HS-5 (cell line): ENCODE measurements at regions not wholly inside any gene's neighbourhood (a gene's known extent, or its start where the extent isn't known, plus 50 kb on each side); places are given as distances from the start of the nearest gene placed in this dataset.

Source experiments
- DNase-seq: peaks from one replicate; pipeline ENCODE4 v3.0.0-alpha.2; 2012; ENCODE audit warnings: low read depth

DNA sequence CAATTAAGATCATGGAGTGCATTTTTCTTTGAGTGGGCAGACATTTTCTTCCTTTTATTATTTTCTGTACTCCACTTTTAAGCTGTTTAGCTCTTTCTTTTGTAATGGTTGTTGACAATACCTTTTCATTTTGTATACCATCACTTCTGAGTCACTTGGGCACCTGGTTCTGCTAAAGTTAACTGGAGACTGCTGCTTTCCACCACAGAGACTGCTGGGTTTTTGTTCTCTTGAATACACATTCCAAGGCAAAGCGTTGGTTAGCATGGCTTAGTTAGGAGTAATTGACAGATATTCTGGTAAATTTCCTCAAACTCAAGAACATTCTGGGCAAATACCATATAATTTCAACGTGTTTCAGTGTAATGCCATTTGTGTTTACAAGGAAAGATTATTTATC, 541.9 kb upstream of the CELF2 start:
- DNase-seq = no peak

DNA sequence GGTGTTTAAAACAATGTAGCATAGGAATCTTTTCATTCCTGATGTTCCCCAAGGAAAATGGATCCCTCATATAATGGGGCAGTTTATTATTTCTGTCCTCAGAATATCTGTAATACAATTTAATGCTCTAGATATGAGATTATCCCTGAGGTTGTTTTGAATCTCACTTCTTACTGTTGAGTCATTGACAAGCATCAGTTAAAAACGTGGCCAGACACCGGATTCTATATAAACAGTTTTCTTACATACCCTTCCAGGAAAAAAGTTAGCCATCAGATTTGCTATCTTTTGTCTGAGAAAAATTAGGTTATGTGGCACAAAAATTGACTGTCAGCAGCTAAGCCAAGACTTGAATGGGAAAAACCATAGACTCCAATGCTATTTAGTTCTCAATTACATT, 539.8 kb upstream of the CELF2 start:
- no peak for DNase-seq

DNA sequence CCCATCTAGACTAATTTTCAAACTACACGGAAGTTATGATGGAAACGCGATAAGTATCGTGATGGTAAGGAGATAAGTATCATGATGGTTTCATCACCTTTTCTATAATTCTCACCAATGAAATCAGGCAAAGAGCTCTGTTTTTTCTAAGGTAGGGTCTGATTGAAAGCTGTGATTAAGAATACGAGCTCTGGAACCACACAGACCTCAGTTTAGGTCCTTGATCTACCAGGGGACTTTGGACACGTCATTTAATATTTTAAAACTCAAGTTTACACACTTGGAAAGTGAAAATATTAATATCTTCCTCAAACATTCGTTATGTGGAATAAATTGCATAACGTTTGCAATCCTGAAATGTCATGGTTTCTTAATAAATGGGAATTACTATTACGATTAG, 538.2 kb upstream of the CELF2 start:
- no peak for DNase-seq

DNA sequence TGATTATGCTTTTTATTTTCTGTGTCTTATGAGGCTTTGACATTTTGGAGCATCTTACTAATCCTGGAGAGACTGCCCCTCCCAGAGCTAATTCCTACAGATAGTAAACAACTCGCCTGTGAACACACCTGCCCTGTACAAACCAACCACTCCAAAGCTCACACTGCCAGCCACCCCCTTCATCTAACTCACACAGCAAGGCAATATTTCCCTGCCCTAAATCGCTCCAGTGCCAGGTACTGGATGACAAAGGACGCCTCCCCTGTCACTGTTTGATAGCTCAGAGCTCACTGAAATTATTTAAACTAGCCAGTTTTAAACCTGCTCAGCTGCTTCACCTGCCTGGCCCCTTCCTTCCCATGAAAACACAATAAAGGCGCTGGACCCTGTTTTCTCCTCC, 535.1 kb upstream of the CELF2 start:
- no peak for DNase-seq

DNA sequence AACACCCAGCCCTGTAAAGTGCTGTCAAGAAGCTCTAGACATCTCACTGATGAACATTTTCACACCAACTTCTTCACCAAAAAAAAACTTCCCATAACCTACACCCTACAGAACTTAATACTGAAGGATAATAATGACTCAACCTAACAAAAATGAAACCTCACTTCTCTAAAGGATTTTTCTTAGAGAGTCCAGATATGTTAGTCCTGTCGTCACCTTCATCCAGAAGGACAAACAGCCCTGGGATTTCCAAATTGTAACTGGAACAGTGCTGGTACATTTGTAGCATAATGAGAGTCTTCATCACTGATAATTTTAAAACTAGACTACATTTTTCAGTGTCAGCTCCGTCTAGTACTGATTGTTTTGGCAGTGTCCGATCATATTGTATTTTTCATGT, 528.6 kb upstream of the CELF2 start:
- no peak for DNase-seq

DNA sequence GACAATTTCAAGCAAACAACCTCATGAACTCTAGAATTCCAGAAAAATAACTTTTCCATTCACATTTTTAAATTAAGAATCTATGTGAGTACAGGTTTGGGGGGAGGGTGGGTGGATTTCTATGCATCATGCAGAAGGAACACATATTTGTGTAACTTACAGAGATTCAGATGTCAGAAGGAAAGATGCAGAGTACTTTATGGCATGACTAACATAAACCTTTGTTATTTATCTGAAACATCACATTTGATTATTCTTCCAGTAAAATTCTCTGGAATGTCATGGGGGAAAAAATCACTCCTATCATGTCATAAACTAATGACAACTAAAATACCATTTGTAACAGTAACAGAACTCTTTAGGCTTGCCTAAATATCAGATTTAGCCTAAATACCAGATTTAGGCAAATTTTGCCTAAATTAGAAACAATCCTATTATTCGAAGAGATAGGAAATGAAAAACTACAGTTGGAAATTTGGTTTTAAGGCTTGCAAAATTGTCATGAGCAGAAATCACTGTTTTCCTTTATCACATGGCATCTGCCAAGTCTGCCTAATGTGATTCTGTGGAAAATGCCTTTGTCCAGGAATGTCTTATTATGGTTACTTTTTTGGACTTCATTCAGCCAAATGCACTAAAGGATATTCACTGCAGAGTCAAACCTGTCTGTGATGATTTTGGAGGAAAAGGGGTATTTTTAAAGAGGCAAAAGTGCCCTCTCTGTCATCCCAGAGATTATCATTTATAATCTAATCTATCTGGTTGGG, 527.7 kb upstream of the CELF2 start:
- no peak for DNase-seq

DNA sequence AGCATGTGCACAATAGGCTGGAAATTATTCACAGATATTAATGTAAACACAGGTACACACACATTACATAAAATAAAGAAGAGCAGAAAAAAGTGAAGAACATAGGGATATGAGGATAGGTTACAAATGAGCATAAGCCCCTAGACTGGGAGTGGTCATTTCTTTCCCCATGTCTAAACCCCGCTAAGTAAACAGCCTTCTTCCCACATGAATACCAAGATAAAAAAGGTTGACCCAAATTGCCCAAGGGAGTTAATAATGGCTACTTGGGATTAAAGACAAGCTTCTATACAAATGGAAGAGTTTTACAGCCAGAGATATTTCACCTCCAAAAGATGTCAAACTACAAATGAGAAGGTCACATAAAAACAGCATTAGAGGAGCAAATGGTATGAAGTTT, 527.1 kb upstream of the CELF2 start:
- no peak for DNase-seq

DNA sequence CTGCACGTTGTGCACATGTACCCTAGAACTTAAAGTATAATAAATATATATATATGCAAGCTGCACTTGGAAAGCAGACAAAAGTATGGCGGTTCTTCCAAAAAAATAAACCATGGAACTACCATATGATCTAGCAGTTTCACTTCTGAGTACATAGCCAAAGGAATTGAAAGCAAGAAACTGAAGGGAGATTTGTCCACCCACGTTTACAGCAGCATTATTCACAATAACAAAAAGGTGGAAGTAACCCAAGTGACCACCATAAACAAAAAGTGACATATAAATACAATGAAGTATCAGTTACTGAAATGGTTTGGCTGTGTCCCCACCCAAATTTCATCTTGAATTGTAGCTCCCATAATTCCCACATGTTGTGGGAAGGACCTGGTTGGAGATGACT, 525.3 kb upstream of the CELF2 start:
- DNase-seq = no peak

DNA sequence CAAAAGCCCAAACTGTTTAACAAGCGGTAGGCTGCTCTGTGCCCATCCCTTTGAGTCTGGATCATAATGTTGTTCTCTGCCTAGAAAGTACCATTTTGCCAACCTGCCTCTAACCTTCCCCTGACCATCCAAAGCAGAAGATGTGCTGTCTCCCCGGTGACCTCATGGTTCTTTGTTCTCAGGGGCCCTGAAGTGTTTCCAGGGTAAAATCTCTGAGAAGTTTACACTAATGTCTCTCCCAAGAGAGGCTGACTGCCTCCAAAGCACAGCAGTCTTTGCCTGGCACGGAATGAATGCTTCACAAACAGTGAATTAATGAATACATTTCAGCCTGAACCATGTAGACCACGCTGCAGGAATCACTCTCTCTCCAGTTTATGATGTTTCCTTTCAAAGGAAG, 523.8 kb upstream of the CELF2 start:
- DNase-seq = no peak

DNA sequence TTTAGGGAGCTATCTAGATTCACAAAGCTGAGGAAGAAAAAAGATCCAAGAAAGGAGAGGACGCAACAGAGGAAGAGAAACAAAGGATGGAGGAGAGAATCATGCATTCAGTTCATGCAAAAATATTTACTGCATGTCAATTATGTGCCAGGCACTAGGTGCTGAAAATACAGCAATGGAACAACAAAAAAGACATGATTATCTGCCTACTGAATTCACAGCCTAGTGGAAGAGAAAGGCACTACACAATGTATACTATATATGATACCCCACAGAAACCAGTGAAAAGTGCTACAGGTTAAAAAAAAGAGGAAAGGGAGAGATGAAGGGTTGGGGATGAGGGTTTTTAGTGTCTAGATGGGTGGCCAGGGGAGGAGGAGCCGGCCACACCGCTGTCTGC, 520.4 kb upstream of the CELF2 start:
- DNase-seq = no peak

DNA sequence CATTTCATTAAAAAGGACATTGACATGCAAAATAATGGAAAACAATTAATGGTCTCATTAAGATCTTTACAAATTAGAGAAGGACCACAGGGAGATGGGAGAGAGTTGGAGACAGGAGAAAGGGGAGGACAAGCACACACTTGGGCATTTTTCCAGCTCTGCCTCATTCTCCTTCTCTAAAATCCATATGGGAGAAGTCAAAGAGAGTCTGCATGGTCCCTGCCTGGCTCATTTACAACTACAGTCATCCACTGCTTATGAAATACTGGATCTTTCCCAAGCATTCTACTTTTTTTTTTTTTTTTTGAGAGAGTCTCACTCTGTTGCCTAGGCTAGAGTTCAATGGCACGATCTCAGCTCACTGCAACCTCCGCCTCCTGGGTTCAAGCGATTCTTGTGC, 518.9 kb upstream of the CELF2 start:
- DNase-seq = no peak

DNA sequence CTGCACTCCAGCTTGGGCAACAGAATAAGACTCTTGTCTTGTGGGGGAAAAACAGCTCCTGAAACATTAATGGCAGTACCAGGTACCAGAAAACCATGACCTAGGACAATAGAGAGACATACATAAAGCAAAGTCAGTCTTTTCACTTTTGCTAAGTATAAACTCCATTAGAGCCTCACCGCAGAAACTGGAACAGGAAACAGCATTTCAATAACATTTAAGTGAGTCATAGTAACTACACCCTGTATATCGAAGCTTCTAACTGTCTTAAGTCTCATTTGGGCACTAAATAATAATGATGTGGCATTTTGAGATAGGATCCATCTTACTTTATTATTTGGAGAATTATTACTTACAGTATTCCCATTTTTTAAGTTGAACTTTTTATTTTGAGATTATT, 517.8 kb upstream of the CELF2 start:
- no peak for DNase-seq

DNA sequence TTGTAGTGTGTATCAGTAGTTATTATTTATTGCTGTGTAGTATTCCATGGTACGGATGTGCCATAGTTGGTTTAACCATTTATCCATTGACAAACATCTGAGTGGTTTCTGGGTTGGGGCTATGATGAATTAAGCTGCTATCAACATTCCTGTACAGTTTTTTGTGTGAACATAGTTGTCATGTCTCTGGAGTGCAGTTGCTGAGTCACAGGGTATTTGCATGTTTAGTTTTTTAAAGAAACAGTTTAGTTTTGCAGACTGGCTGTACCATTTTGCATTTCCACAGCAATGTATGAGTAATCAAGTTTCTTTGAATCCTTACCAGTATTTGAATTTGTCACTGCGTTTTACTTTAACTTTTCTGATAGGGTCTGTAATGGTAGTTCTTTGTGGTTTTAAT, 516.7 kb upstream of the CELF2 start:
- DNase-seq = no peak

DNA sequence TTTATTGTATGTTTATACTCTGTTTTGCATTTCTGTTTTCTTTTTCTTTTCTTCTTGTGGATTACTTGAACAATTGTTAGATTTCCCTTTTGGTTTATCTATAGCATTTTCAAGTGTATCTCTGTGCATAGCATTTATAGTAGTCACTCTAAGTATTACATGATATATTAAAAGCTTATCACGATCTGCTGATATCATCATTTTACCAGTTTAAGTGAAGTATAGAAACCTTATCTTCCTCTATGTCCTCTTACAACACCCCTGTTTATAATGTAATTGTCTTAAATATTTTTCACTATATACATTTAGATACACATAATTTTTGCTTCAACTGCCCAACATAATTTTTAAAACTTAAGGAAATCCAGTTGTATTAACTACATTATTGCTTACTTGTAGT, 513.9 kb upstream of the CELF2 start:
- no peak for DNase-seq

DNA sequence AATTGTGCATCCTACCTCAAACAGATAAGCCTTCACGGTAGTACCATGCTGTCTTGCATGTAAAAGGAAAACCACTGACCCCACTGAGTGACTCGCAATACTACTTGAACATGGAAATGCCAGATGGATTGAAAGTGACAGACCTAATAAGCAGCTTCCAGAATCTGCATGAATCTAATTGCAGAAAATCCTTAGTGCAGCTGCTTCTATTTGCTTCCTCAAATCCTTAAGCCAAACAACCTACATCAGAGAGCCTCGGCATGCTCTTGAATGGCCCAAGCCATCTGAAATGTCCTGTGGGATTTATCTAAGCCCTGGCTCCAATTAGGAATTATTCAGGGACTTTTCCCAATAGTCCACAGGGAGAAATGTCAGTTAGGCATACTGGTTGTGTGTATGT, 509.5 kb upstream of the CELF2 start:
- DNase-seq = no peak

DNA sequence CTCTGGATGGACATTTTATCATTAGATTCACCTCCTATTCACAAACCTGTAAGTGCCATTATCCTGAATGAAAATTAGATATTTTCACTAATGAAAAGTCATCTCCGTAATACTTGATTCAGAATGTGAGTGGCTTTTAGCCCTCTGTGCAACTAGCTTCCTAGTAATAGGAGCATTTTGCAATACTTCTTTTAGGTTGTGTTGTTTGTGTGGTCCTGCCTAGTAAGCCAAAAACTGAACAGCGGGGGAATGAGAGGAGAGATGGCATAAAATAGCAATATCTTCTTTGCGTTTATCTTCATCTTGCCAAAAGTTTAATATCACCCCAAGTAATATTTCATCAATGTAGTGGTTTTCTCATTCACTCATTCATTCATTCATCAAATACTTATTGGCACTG, 507.5 kb upstream of the CELF2 start:
- no peak for DNase-seq

DNA sequence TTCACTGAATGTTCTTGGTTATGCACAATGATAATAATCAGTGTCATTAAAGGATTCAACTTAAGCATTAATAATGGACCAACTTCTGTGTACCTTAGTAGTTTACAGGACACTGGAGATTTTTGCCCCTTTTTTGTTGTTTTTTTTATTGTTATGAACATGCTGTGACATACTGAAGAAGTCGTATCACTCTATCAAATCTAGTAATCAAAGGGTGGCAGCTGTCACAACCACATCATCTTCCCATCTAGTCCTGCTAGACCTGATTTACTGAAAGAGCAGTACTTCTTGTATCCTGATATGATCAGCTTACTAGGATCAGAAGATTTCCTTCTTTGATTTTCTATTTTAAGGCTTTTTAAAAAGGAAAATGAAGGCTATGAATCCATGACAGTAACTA, 504.6 kb upstream of the CELF2 start:
- DNase-seq = no peak

DNA sequence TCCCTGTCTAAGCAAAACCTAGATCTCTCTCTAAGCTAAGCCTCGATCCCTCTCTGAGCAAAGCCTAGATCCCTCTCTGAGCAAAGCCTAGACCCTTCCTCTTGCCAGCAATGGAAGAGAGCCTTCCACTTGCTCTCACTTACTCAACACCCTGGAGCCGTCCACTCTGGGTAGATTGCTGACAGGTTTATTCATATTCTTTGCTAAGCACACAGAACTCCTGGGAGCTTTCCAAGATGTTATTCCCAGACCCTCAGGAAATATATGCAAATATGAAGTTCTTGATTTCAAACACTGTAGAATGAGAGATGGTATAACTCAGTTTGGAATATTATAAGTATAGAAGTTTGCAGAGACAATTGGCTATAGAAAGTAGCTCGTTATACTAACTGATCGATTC, 503.8 kb upstream of the CELF2 start:
- no peak for DNase-seq

DNA sequence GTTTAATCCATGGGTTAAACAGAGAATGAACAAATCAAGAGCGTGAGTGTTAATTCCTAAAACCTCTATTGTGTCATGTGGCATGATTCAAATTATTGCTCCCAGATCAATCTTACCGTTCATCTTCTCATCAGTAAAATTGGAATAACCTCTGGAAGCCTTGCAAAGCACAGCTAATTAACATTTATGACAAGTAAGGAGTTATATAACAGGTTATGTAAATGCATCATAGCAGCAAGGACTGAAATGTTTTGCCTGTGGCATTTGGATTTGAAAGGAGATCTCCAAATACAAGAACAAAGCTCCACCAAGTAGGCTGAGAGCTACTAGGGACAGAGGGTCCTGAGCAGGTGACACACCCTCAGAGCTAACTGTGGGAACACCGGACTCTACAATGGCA, 502.9 kb upstream of the CELF2 start:
- DNase-seq = no peak

DNA sequence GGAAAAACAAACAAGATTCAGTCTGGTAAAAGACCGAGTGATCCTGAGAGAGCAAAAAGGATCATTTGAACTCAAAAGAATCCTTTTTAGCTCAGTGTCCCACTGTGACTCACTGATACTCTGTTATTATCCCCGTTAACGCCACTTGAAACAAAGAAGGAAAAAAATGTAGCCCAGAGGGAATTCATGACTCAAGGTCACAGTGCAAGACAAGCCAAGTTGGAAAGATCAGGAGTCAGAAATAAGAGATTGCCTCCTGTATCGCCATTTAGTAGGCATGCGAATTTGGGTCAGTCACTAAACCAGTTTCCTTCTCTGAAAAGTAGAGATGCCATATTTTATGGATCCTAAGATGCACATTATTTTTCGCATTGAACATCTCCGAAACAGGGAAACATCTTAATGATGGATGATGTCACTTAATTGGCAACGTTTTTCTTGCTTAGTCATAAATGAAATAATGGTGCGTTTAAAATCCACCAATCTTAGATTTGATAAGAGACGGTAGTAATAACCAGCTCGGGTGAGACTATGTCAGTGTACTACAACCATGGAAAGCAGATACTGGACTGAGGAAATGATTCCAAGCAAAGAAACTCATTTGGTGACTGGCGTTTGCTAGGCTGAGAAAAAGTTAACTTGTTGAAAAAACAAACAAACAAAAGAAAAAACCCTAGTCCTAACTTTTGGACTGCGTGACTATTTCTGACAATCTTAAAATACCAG, 502.0 kb upstream of the CELF2 start:
- no peak for DNase-seq

DNA sequence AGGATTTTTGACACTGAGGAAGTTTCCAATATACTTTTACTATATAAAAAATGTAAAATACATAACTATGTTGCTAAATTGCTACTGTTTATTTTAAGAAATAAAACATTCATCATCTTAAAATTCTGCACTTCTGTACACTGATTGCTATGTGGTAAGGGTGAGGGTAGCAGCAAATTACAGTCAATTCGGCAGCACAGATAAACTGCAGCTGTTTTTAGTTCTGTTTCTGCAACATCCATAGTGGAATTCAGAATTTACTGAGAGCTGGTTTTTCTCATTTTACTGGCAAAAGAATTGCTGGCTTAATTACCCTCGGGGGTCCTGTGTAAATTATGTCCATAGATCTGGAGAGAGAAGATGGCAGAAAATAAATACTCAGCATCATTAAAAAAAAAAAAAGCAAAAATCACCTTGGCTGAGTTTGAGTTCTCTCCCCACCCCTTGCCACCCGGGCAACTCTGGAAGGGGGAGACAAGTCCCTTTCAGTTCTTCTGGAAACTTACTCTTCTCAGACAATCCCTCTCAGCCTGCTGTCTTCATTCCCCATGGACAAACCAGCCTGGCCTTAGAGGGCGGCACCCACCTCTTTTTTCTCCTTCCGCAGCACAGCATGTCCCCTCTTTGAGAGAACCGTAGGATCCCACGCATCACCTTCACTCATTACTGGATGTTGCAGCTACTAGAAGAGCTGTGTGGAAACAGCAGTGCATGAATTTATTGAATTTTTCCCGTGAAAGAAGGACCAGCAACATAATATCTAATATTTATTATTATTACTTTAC, 501.1 kb upstream of the CELF2 start:
- no peak for DNase-seq

DNA sequence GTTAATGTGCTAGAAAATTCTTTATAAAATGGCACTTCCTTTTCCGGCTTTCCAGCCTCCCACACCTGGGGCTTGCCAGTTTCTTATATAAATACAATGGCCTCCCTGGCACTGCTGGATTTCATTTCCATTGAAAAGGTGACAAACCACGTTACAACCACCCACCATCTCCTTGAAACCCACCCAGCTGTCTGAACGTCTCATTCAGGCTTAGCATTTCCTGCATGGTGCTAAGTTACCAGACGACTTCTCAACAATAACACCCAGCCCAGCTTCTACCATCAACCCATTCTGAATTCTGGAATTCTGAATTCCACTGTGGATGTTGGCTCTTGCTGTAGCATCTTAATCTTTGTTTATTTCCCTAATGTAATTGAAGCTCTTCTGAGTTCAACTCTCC, 499.8 kb upstream of the CELF2 start:
- DNase-seq = no peak

DNA sequence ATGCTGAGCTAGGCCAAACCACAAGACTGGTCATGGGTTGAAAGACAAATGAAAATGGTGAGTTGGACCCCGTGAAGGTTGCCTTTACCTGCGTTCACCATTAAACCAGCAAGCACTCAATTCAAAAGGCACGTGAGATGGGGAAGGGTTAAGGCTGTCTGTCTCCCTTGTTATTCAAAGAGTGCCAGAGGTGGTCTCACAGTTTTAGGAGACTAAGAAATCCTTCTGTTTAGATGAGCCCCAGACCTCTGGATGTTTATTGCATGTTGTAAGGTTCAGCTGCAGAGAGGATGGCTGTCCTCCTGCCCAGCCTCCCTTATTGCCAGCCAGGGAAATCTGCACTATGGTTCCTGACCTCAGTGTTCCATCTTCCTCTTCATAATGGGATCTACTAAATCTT, 498.0 kb upstream of the CELF2 start:
- no peak for DNase-seq
